Thyroid gland (tissue), 4 donors: ENCODE measurements at regions not wholly inside any gene's neighbourhood (a gene's known extent, or its start where the extent isn't known, plus 50 kb on each side); places are given as distances from the start of the nearest gene placed in this dataset.

Experiments
- DNase-seq, 2 donors: peaks; one replicate each; pipeline ENCODE4 v3.0.0-alpha.2; 2019
- H3K27ac ChIP-seq, 3 donors: fragments of 200-600 bp; sonication (generic); 1 replicate in 2 of 3; 2 replicates in 1 of 3; pipeline ENCODE4 v1.5.1; 2016 to 2019; ENCODE audit warnings: mild to moderate bottlenecking in 1 of 3, moderate library complexity in 1 of 3
- H3K27me3 ChIP-seq: fragments of 200-600 bp; sonication (generic); one replicate; pipeline ENCODE4 v1.5.1; 2019
- H3K36me3 ChIP-seq, 2 donors: fragments of 200-600 bp; sonication (generic); one replicate each; pipeline ENCODE4 v1.5.1; 2016 to 2019
- H3K4me1 ChIP-seq, 2 donors: fragments of 200-600 bp; sonication (generic); one replicate each; pipeline ENCODE4 v1.5.1; 2017 to 2019
- H3K4me3 ChIP-seq, 3 donors: fragments of 200-600 bp; sonication (generic); replicated peaks in 1 of 3; 1 replicate in 2 of 3; 2 replicates in 1 of 3; pipeline ENCODE4 v1.5.1; 2016; ENCODE audit warnings: mild to moderate bottlenecking in 1 of 3
- H3K9me3 ChIP-seq: fragments of 200-600 bp; sonication (generic); one replicate; pipeline ENCODE4 v1.5.1; 2017
- CTCF ChIP-seq, 6 experiments: fragments of 200-600 bp in 3 of 6; fragments of 450-650 bp in 3 of 6; sonication (generic) in 3 of 6; IDR thresholded peaks; one replicate each; pipeline ENCODE4 v1.5.1; 2016 to 2019; ENCODE audit warnings: antibody characterized with exemption in 6 of 6, mild to moderate bottlenecking in 2 of 6, inconsistent platforms in 1 of 6, moderate library complexity in 1 of 6
- POLR2A ChIP-seq, 2 donors: fragments of 450-650 bp; IDR thresholded peaks; one replicate each; pipeline ENCODE4 v1.6.1; 2017; ENCODE audit warnings: antibody characterized with exemption in 2 of 2, mild to moderate bottlenecking in 2 of 2, moderate library complexity in 1 of 2
- WGBS, 2 donors: methylation state at CpG; one replicate each; pipeline ENCODE4 v1.1.5; 2017; 5-methylcytosine and 5-hydroxymethylcytosine counted together
- intact Hi-C: fragments of 100-400 bp; cut with DNase I; formaldehyde crosslinking; loops from one replicate; pipeline ENCODE4 v1.15.1; 2023

GRCh38 chrX:150257353-150258175, 105.6 kb upstream of the MAMLD1 start:
- Histone ChIP-seq H3K36me3 (no peaks in the 10 kb centered on the region), H3K4me1 (no peaks in the 10 kb centered on the region), H3K27ac (no peak overlapping the region), H3K27me3 (no peaks in the 10 kb centered on the region), H3K4me3 (no peak overlapping the region), H3K9me3 (no peaks in the 10 kb centered on the region)
- intact Hi-C loops: no loop called here
- 91 to 100% methylated on average over 1 of the region's 1 CpG for WGBS, 2 donors
- no peak for DNase-seq
- no peak for TF ChIP-seq POLR2A (IDR thresholded peaks at IDR 0.05)
- TF ChIP-seq CTCF (IDR thresholded peaks at IDR 0.05): no peak

- H3K9me3 ChIP-seq: no peaks in the 10 kb centered on the region
- H3K36me3 ChIP-seq: no peaks in the 10 kb centered on the region
- no peak for DNase-seq
- no peaks in the 10 kb centered on the region for H3K4me1 ChIP-seq
- no peak for TF ChIP-seq CTCF (IDR thresholded peaks at IDR 0.05)
- no peak for TF ChIP-seq POLR2A (IDR thresholded peaks at IDR 0.05)
- H3K4me3 ChIP-seq: no peak overlapping the region
- WGBS, 2 donors: 100% methylated on average over 1 of the region's 1 CpG
- intact Hi-C loops: no loop called here
- H3K27me3 ChIP-seq: no peaks in the 10 kb centered on the region
- no peak overlapping the region for H3K27ac ChIP-seq
Measured at GRCh38 chrX:150258176-150258425, 105.0 kb upstream of the MAMLD1 start.

GRCh38 chrX:150258463-150259430, 104.4 kb upstream of the MAMLD1 start:
- Histone ChIP-seq H3K9me3 (no peaks in the 10 kb centered on the region), H3K4me3 (no peak overlapping the region), H3K4me1 (no peaks in the 10 kb centered on the region), H3K36me3 (no peaks in the 10 kb centered on the region), H3K27me3 (no peaks in the 10 kb centered on the region), H3K27ac (no peak overlapping the region)
- no peak for TF ChIP-seq POLR2A (IDR thresholded peaks at IDR 0.05)
- no peak for TF ChIP-seq CTCF (IDR thresholded peaks at IDR 0.05)
- no peak for DNase-seq
- intact Hi-C loops: no loop called here
- WGBS, 2 donors: 90% methylated on average over 10 to 11 of the region's 11 CpGs

GRCh38 chrX:150262456-150262855, 100.7 kb upstream of the MAMLD1 start:
- DNase-seq: no peak
- intact Hi-C loops: no loop called here
- TF ChIP-seq CTCF (IDR thresholded peaks at IDR 0.05) (no peak), POLR2A (IDR thresholded peaks at IDR 0.05) (no peak)
- H3K4me1 ChIP-seq: no peaks in the 10 kb centered on the region
- H3K9me3 ChIP-seq: no peaks in the 10 kb centered on the region
- no peak overlapping the region for H3K4me3 ChIP-seq
- no peaks in the 10 kb centered on the region for H3K27me3 ChIP-seq
- no peak overlapping the region for H3K27ac ChIP-seq
- 75 to 83% methylated on average over 3 of the region's 3 CpGs for WGBS, 2 donors
- H3K36me3 ChIP-seq: no peaks in the 10 kb centered on the region

- 36 to 53% methylated on average over 2 of the region's 2 CpGs for WGBS, 2 donors
- no peaks in the 10 kb centered on the region for H3K9me3 ChIP-seq
- TF ChIP-seq POLR2A (IDR thresholded peaks at IDR 0.05) (no peak), CTCF (IDR thresholded peaks at IDR 0.05) (no peak)
Measured at GRCh38 chrX:150268839-150269355, 94.2 kb upstream of the MAMLD1 start.

More at GRCh38 chrX:150268839-150269355, 94.2 kb upstream of the MAMLD1 start:
- H3K27me3 ChIP-seq: no peaks in the 10 kb centered on the region
- DNase-seq: no peak
- no peaks in the 10 kb centered on the region for H3K36me3 ChIP-seq
- intact Hi-C loops: no loop called here
- H3K4me1 ChIP-seq: no peaks in the 10 kb centered on the region
- H3K4me3 ChIP-seq: no peak overlapping the region
- H3K27ac ChIP-seq: no peak overlapping the region
